PFSK-1 (cell line): ENCODE measurements at regions not wholly inside any gene's neighbourhood (a gene's known extent, or its start where the extent isn't known, plus 50 kb on each side); places are given as distances from the start of the nearest gene placed in this dataset.

ENCODE experiments used
- FOXP2 ChIP-seq: optimal IDR thresholded peaks from 2 replicates; pipeline ENCODE3; 2011; ENCODE audit warnings: borderline replicate concordance, control low read depth, inconsistent platforms; ENCODE audit not compliant: insufficient read depth; ENCODE audit errors: extremely low read length, extremely low read depth
- POLR2AphosphoS5 ChIP-seq: IDR thresholded peaks from 2 replicates; pipeline ENCODE4 v1.6.1; 2012; ENCODE audit warnings: low read depth, mild to moderate bottlenecking, control low read depth, low read length, moderate library complexity
- SIN3A ChIP-seq: IDR thresholded peaks from 2 replicates; pipeline ENCODE4 v1.6.1; 2012; ENCODE audit warnings: mild to moderate bottlenecking, low read length, moderate library complexity, borderline replicate concordance; ENCODE audit not compliant: insufficient read depth
- TAF1 ChIP-seq: IDR thresholded peaks from 2 replicates; pipeline ENCODE4 v1.6.1; 2012; ENCODE audit warnings: low read length, control low read depth, borderline replicate concordance; ENCODE audit not compliant: insufficient read depth
- TF ChIP-seq, protein P1 (sequence below), 2 experiments: IDR thresholded peaks; 2 replicates each; pipeline versions ENCODE4 v1.6.1 to v1.8.0; 2011 to 2012; ENCODE audit warnings: low read depth in 2 of 2, low read length in 2 of 2, control low read depth in 1 of 2, inconsistent platforms in 1 of 2, mild to moderate bottlenecking in 1 of 2, moderate library complexity in 1 of 2; ENCODE audit not compliant: insufficient read depth in 1 of 2

DNA sequence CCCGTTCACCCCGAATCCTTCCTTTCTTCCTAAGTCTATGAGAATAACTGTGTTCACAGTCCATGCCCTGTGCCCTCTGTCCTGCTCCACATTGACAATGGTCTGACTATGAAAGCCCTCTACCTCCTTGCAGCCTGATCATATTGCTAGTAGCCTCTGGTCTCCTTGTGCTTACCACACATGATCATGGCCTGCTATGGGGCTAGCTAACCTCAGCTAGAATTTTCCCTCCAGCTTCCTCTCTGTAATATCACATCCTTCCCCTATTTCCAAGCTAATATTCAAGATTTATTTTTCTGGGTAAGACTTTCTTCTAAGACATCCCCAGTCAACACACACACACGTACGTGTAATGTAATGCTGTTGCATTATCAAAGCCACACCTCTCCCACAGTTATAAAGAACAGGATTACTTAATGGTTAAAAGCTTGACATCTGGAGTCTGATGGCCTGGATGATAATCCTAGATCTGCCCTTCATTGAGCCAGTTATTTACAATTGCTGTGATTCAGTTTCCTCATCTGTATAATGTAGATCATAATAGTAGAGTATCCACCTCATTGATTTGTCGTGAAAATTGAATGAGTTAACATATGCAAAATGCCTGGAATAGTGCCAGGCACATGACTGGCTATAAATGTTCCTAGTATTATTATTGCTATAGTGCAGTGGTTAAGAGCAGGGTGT, 214.4 kb upstream of the BLID start:
- TF ChIP-seq, protein P1, sequence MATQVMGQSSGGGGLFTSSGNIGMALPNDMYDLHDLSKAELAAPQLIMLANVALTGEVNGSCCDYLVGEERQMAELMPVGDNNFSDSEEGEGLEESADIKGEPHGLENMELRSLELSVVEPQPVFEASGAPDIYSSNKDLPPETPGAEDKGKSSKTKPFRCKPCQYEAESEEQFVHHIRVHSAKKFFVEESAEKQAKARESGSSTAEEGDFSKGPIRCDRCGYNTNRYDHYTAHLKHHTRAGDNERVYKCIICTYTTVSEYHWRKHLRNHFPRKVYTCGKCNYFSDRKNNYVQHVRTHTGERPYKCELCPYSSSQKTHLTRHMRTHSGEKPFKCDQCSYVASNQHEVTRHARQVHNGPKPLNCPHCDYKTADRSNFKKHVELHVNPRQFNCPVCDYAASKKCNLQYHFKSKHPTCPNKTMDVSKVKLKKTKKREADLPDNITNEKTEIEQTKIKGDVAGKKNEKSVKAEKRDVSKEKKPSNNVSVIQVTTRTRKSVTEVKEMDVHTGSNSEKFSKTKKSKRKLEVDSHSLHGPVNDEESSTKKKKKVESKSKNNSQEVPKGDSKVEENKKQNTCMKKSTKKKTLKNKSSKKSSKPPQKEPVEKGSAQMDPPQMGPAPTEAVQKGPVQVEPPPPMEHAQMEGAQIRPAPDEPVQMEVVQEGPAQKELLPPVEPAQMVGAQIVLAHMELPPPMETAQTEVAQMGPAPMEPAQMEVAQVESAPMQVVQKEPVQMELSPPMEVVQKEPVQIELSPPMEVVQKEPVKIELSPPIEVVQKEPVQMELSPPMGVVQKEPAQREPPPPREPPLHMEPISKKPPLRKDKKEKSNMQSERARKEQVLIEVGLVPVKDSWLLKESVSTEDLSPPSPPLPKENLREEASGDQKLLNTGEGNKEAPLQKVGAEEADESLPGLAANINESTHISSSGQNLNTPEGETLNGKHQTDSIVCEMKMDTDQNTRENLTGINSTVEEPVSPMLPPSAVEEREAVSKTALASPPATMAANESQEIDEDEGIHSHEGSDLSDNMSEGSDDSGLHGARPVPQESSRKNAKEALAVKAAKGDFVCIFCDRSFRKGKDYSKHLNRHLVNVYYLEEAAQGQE (IDR thresholded peaks at IDR 0.05; ENCODE audit: insufficient read depth in 1 of 2, low read depth in 2 of 2, low read length in 2 of 2) = no peak
- TF ChIP-seq SIN3A (no peak), POLR2AphosphoS5 (no peak), TAF1 (no peak), FOXP2 (no peak)

DNA sequence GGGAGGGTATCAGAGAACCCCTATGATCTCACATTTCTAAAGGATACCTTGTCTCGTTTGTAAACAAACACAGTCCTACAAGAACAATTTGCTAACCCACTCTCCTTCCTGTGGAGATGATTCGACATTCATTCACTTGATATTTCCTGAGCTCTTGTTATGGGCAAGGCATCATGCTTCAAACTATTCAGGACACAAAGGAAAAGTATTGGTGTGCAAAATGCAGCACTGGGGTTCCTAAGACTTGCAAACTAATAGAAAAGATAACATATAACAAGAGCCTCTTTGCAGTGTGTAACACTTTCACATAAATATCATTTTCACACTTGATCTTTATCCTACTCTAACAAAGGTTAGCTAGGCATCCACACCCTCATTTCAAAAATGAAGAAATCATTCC, 211.5 kb upstream of the BLID start:
- TF ChIP-seq FOXP2 (no peak), TAF1 (no peak), POLR2AphosphoS5 (no peak), SIN3A (no peak)

- TF ChIP-seq SIN3A (no peak), FOXP2 (no peak), TAF1 (no peak), POLR2AphosphoS5 (no peak)
- TF ChIP-seq, protein P1 (IDR thresholded peaks at IDR 0.05; ENCODE audit: insufficient read depth in 1 of 2, low read depth in 2 of 2, low read length in 2 of 2) = no peak
These were observed 207.9 kb upstream of the BLID start for GRCh38 chr11:122323754-122324421.

DNA sequence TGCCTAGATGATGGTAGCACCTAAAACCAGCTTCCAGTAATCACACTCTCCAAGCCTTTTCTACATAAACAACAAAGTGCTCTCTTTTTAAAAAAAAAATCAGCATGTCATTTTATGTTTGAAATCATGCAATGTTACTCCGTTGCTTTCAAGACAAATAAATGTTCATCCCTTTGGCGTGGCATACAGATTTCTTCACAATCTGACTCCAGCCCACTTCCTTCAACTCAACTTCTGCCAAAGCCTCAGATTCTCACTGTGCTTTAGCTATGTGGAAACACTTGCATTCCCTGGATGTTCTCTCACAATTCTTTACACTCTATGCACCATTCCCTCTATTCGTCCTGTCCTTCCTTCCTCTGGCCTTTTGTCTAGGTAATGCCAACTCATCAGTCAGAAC, 206.3 kb upstream of the BLID start:
- TF ChIP-seq TAF1 (no peak), POLR2AphosphoS5 (no peak), FOXP2 (no peak), SIN3A (no peak)
- TF ChIP-seq, protein P1 (IDR thresholded peaks at IDR 0.05; ENCODE audit: insufficient read depth in 1 of 2, low read depth in 2 of 2, low read length in 2 of 2) = no peak

- TF ChIP-seq POLR2AphosphoS5 (no peak), TAF1 (no peak), FOXP2 (no peak), SIN3A (no peak)
- TF ChIP-seq, protein P1 (IDR thresholded peaks at IDR 0.05; ENCODE audit: insufficient read depth in 1 of 2, low read depth in 2 of 2, low read length in 2 of 2) = no peak
These were observed 204.7 kb upstream of the BLID start for GRCh38 chr11:122320671-122321070.
